ENCODE measurements at regions not wholly inside any gene's neighbourhood (a gene's known extent, or its start where the extent isn't known, plus 50 kb on each side); places are given as distances from the start of the nearest gene placed in this dataset.

DNA sequence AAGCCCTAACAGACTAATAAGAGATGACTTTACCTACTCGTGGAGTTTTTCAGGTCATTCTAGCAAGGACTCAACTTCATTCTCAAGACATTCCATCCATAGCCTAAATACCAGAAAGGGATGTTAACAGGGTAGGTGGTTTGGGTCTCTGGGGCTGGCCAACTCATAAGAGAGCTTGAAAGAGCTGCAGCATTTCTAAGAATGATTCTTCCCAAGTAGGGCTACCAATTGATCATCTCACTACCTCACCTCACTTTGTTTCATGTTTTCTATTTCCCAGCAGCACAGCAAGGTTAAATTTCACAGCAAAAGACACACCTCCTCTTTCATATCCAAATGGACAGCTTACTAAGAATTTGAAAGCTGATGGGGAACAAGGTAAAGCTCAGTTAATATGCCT, 614.8 kb upstream of the DIPK2B start:
- TF ChIP-seq DMBX1 (CRISPR knock-in tag; IDR thresholded peaks at IDR 0.05; ENCODE audit: borderline replicate concordance) (no peak), ZNF146 (CRISPR knock-in tag; IDR thresholded peaks at IDR 0.05; ENCODE audit: unreplicated experiment) (no peak), FOXK2 (conservative IDR thresholded peaks at IDR 0.05 in 1 of 2, IDR thresholded peaks at IDR 0.05 in 1 of 2; ENCODE audit: low read depth in 2 of 2) (no peak), SIRT6 (IDR thresholded peaks at IDR 0.05; ENCODE audit: low read depth, low read length) (no peak), HDAC2 (IDR thresholded peaks at IDR 0.05) (no peak)
- TF ChIP-seq, protein P1, sequence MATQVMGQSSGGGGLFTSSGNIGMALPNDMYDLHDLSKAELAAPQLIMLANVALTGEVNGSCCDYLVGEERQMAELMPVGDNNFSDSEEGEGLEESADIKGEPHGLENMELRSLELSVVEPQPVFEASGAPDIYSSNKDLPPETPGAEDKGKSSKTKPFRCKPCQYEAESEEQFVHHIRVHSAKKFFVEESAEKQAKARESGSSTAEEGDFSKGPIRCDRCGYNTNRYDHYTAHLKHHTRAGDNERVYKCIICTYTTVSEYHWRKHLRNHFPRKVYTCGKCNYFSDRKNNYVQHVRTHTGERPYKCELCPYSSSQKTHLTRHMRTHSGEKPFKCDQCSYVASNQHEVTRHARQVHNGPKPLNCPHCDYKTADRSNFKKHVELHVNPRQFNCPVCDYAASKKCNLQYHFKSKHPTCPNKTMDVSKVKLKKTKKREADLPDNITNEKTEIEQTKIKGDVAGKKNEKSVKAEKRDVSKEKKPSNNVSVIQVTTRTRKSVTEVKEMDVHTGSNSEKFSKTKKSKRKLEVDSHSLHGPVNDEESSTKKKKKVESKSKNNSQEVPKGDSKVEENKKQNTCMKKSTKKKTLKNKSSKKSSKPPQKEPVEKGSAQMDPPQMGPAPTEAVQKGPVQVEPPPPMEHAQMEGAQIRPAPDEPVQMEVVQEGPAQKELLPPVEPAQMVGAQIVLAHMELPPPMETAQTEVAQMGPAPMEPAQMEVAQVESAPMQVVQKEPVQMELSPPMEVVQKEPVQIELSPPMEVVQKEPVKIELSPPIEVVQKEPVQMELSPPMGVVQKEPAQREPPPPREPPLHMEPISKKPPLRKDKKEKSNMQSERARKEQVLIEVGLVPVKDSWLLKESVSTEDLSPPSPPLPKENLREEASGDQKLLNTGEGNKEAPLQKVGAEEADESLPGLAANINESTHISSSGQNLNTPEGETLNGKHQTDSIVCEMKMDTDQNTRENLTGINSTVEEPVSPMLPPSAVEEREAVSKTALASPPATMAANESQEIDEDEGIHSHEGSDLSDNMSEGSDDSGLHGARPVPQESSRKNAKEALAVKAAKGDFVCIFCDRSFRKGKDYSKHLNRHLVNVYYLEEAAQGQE (IDR thresholded peaks at IDR 0.05; ENCODE audit: borderline replicate concordance) = no peak
- TF ChIP-seq, protein P1 (CRISPR knock-in tag; IDR thresholded peaks at IDR 0.05; ENCODE audit: low read depth) = no peak
- TF ChIP-seq, protein P2, sequence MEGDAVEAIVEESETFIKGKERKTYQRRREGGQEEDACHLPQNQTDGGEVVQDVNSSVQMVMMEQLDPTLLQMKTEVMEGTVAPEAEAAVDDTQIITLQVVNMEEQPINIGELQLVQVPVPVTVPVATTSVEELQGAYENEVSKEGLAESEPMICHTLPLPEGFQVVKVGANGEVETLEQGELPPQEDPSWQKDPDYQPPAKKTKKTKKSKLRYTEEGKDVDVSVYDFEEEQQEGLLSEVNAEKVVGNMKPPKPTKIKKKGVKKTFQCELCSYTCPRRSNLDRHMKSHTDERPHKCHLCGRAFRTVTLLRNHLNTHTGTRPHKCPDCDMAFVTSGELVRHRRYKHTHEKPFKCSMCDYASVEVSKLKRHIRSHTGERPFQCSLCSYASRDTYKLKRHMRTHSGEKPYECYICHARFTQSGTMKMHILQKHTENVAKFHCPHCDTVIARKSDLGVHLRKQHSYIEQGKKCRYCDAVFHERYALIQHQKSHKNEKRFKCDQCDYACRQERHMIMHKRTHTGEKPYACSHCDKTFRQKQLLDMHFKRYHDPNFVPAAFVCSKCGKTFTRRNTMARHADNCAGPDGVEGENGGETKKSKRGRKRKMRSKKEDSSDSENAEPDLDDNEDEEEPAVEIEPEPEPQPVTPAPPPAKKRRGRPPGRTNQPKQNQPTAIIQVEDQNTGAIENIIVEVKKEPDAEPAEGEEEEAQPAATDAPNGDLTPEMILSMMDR (IDR thresholded peaks at IDR 0.05 in 2 of 3, conservative IDR thresholded peaks at IDR 0.05 in 1 of 3; ENCODE audit: insufficient read depth in 2 of 3, low read depth in 1 of 3, low read length in 3 of 3) = no peak
- TF ChIP-seq, protein P3, sequence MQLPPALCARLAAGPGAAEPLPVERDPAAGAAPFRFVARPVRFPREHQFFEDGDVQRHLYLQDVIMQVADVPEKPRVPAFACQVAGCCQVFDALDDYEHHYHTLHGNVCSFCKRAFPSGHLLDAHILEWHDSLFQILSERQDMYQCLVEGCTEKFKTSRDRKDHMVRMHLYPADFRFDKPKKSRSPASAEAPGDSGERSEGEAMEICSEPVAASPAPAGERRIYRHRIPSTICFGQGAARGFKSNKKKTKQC (CRISPR knock-in tag; IDR thresholded peaks at IDR 0.05) = no peak
